Heart left ventricle (tissue), 16 donors: ENCODE measurements at regions not wholly inside any gene's neighbourhood (a gene's known extent, or its start where the extent isn't known, plus 50 kb on each side); places are given as distances from the start of the nearest gene placed in this dataset.

Experiments used
- ATAC-seq, 4 donors: fragments of 200-7000 bp; cut with Tn5 transposase; one replicate each; pipeline ENCODE4 v1.9.1; 2020 to 2022; ENCODE audit warnings: moderate library complexity in 4 of 4, mild to moderate bottlenecking in 3 of 4, moderate number of reproducible peaks in 1 of 4
- DNase-seq, 5 donors: peaks; one replicate each; pipeline ENCODE4 v3.0.0-alpha.2; 2020
- H3K27ac ChIP-seq, 12 donors: fragments of 200-600 bp; sonication (generic) in 4 of 12; one replicate each; pipeline versions ENCODE4 v1.5.0 to v1.8.0; 2016 to 2022; ENCODE audit warnings: mild to moderate bottlenecking in 2 of 12
- H3K27me3 ChIP-seq, 9 donors: fragments of 200-600 bp; sonication (generic) in 2 of 9; one replicate each; pipeline versions ENCODE4 v1.5.1 to v1.8.0; 2016 to 2022; ENCODE audit warnings: mild to moderate bottlenecking in 3 of 9
- H3K36me3 ChIP-seq, 9 donors: fragments of 200-600 bp; sonication (generic) in 2 of 9; one replicate each; pipeline versions ENCODE4 v1.5.0 to v1.8.0; 2018 to 2022; ENCODE audit warnings: mild to moderate bottlenecking in 2 of 9
- H3K4me1 ChIP-seq, 12 donors: fragments of 200-600 bp; sonication (generic) in 4 of 12; one replicate each; pipeline versions ENCODE4 v1.5.0 to v1.8.0; 2016 to 2022; ENCODE audit warnings: mild to moderate bottlenecking in 3 of 12
- H3K4me3 ChIP-seq, 12 donors: fragments of 200-600 bp; sonication (generic) in 4 of 12; one replicate each; pipeline versions ENCODE4 v1.5.0 to v1.8.0; 2017 to 2022; ENCODE audit warnings: mild to moderate bottlenecking in 9 of 12, moderate library complexity in 4 of 12
- H3K9me3 ChIP-seq, 12 donors: fragments of 200-600 bp; sonication (generic) in 4 of 12; one replicate each; pipeline versions ENCODE4 v1.5.0 to v1.8.0; 2016 to 2022; ENCODE audit warnings: mild to moderate bottlenecking in 1 of 12
- CTCF ChIP-seq, 12 donors: fragments of 200-600 bp; sonication (generic) in 4 of 12; IDR thresholded peaks; one replicate each; pipeline versions ENCODE4 v1.5.0 to v1.8.0; 2018 to 2022; ENCODE audit warnings: antibody characterized with exemption in 12 of 12, mild to moderate bottlenecking in 5 of 12
- POLR2A ChIP-seq, 2 donors: fragments of 450-650 bp; IDR thresholded peaks; one replicate each; pipeline ENCODE4 v1.6.1; 2017; ENCODE audit warnings: antibody characterized with exemption in 2 of 2, mild to moderate bottlenecking in 2 of 2, moderate library complexity in 2 of 2
- WGBS, 4 donors: extraction: QIAGEN DNeasy Blood & Tissue Kit in 2 of 4; methylation state at CpG; one replicate each; pipeline versions ENCODE4 v1.1.5 to v1.1.7; 2013 to 2018; 5-methylcytosine and 5-hydroxymethylcytosine counted together
- intact Hi-C, 10 donors: fragments of 100-400 bp; cut with DNase I; formaldehyde crosslinking; loops; one replicate each; pipeline versions ENCODE4 v1.11.1 to v1.14.2; 2022
- donor health status: ischemic (EF 13 %, LVEDD 7.1; RV severe dilation, severe dysfunction).
- donor health status: healthy with polysubstance abuse.
- donor health status: DM: no; HTN: yes; CAD: no.
- donor health status: DM: no; HTN: no; CAD: no.
- donor health status: ischemic (EF 25% LVEDD 6.9; RV normal size, moderate dysfunction).
- donor health status: ischemic (EF 25% LVEDD 5.7; RV mildly dilated, moderate dysfunction).
- donor health status: healthy.
- donor health status: DM: yes; HTN: yes; CAD: no.
- donor health status: ischemic (EF 35%, LVEDD 5.7; RV mildly dilated, moderate dysfunction).
- donor health status: nonischemic (EF 11% LVEDD 7.7; RV severe dilation, severe dysfunction).
- donor health status: DM: yes; HTN: yes; CAD: no.
- donor health status: PGD.
- donor health status: ischemic (EF 29% LVEDD 5.4; RV normal size, mild dysfunction).
- donor health status: nonischemic (EF 23%, LVEDD 6.1; RV moderate dilation, normal function).

- Histone ChIP-seq H3K9me3 (no peaks in the 10 kb centered on the region), H3K27ac (no peak overlapping the region), H3K4me3 (no peak overlapping the region), H3K27me3 (peaks cover 0 to 19% (median 0%) of the 10 kb centered on the region in 9 donors), H3K36me3 (no peaks in the 10 kb centered on the region), H3K4me1 (no peaks in the 10 kb centered on the region)
- intact Hi-C loops = loop anchor here in 2 of 10 donors (5.0 to 10.0 kb wide), 2 partner anchors 211 to 214 kb away; no protein-coding TSS in a partner anchor
- TF ChIP-seq CTCF (IDR thresholded peaks at IDR 0.05) (no peak), POLR2A (IDR thresholded peaks at IDR 0.05) (no peak)
- no peak for ATAC-seq
- no peak for DNase-seq
- 82 to 85% (median 83%) methylated on average over 4 of the region's 4 CpGs for WGBS, 4 donors
These were observed 310.3 kb downstream of the CDH26 start for GRCh38 chr20:60268491-60268890.

GRCh38 chr20:60269573-60270162 lies 311.4 kb downstream of the CDH26 start:
- Histone ChIP-seq H3K27me3 (peaks cover 0 to 19% (median 0%) of the 10 kb centered on the region in 9 donors), H3K4me1 (no peaks in the 10 kb centered on the region), H3K4me3 (no peak overlapping the region), H3K9me3 (no peaks in the 10 kb centered on the region), H3K36me3 (no peaks in the 10 kb centered on the region), H3K27ac (no peak overlapping the region)
- TF ChIP-seq POLR2A (IDR thresholded peaks at IDR 0.05) (no peak), CTCF (IDR thresholded peaks at IDR 0.05) (no peak)
- ATAC-seq = no peak
- 75 to 81% (median 77%) methylated on average over 7 of the region's 7 CpGs for WGBS, 4 donors
- DNase-seq = no peak
- intact Hi-C loops = loop anchor here in 2 of 10 donors (5.0 to 10.0 kb wide), 2 partner anchors 212 to 215 kb away; no protein-coding TSS in a partner anchor

- intact Hi-C loops = no loop called here
- 80 to 84% (median 80%) methylated on average over 4 of the region's 4 CpGs for WGBS, 4 donors
- Histone ChIP-seq H3K27ac (no peak overlapping the region), H3K27me3 (peaks cover 0 to 19% (median 0%) of the 10 kb centered on the region in 9 donors), H3K36me3 (no peaks in the 10 kb centered on the region), H3K4me1 (no peaks in the 10 kb centered on the region), H3K9me3 (no peaks in the 10 kb centered on the region), H3K4me3 (no peak overlapping the region)
- ATAC-seq (no peak), DNase-seq (no peak)
- no peak for TF ChIP-seq CTCF (IDR thresholded peaks at IDR 0.05)
- TF ChIP-seq POLR2A (IDR thresholded peaks at IDR 0.05) = no peak
These were observed 312.1 kb downstream of the CDH26 start for GRCh38 chr20:60270341-60270740.

- no peaks in the 10 kb centered on the region for H3K4me1 ChIP-seq
- no peak overlapping the region for H3K27ac ChIP-seq
- H3K27me3 ChIP-seq = peaks cover 0 to 19% (median 0%) of the 10 kb centered on the region in 9 donors
- no peak for DNase-seq
- WGBS, 4 donors = 39 to 52% (median 40%) methylated on average over 2 of the region's 2 CpGs
- TF ChIP-seq POLR2A (IDR thresholded peaks at IDR 0.05) (no peak), CTCF (IDR thresholded peaks at IDR 0.05) (peak in 8 of 12 donors; percentile 8 to 34 (median 20))
- no peaks in the 10 kb centered on the region for H3K36me3 ChIP-seq
- no peaks in the 10 kb centered on the region for H3K9me3 ChIP-seq
- H3K4me3 ChIP-seq = no peak overlapping the region
- no peak for ATAC-seq
- intact Hi-C loops = no loop called here
These were observed 313.4 kb downstream of the CDH26 start for GRCh38 chr20:60271597-60271996.
